ENCODE measurements at regions not wholly inside any gene's neighbourhood (a gene's known extent, or its start where the extent isn't known, plus 50 kb on each side); places are given as distances from the start of the nearest gene placed in this dataset.

DNA sequence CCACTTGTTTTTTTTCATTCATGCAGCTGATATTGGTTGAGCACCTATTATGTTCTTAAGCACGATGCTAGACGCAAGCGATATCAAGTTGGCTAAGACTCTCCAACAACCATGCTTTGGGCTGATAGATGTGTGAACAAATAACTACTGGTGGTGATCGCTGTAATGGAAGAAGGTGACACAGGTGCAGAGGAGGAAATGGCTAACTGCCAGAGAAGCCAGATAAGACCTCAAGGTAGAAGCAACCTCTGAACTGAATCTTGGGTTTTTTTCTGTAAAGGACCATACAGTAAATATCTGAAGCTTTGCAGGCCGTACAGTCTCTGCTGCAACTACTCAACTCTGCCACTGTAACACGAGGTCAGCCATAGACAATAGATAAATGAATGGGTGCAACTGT, 97.9 kb downstream of the C17orf67 start:
- no peak for DNase-seq (ENCODE audit: low read depth)
- TF ChIP-seq, protein P1, sequence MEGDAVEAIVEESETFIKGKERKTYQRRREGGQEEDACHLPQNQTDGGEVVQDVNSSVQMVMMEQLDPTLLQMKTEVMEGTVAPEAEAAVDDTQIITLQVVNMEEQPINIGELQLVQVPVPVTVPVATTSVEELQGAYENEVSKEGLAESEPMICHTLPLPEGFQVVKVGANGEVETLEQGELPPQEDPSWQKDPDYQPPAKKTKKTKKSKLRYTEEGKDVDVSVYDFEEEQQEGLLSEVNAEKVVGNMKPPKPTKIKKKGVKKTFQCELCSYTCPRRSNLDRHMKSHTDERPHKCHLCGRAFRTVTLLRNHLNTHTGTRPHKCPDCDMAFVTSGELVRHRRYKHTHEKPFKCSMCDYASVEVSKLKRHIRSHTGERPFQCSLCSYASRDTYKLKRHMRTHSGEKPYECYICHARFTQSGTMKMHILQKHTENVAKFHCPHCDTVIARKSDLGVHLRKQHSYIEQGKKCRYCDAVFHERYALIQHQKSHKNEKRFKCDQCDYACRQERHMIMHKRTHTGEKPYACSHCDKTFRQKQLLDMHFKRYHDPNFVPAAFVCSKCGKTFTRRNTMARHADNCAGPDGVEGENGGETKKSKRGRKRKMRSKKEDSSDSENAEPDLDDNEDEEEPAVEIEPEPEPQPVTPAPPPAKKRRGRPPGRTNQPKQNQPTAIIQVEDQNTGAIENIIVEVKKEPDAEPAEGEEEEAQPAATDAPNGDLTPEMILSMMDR (IDR thresholded peaks at IDR 0.05; ENCODE audit: insufficient read depth, low read depth, low read length, missing control alignments), result no peak
- H3K4me3 ChIP-seq (ENCODE audit: low read depth, low read length), result no peak overlapping the region

DNA sequence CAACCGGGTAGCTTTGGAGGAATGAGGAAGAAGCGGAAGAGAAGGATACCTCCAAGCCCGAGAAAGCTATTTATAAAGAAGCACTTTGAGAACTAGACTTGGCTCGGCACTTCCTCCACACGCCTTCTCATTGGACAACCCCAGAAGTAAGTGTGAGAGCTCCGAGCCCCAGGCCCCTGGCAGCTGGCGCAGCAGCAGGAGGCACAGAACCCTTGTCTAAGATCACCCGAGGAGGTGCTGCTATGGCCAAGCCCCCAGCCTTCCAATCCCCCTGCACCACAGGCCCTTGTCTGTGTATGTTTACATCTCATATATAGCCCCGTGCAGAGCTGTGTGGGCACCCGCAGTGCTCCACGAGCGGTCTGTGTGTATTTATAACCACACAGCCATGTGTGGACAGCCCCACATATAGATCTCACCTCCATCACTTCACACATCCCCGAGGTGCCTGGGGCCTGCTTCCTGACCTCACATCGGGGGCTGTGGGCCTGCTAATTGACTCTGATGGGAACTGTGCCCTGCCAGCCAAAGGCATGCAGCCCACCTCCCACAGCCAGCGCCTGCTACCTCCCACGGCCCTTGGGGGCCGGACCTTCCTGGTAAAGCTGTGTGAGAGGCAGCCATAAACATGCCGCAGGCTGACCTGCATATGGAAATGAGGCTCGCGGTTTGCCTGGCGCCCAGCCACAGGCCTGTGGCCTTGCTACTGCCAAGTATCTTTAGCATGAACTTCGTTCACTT, 96.1 kb downstream of the C17orf67 start:
- no peak for DNase-seq (ENCODE audit: low read depth)
- no peak overlapping the region for H3K4me3 ChIP-seq (ENCODE audit: low read depth, low read length)
- TF ChIP-seq, protein P1 (IDR thresholded peaks at IDR 0.05; ENCODE audit: insufficient read depth, low read depth, low read length, missing control alignments), result no peak

DNA sequence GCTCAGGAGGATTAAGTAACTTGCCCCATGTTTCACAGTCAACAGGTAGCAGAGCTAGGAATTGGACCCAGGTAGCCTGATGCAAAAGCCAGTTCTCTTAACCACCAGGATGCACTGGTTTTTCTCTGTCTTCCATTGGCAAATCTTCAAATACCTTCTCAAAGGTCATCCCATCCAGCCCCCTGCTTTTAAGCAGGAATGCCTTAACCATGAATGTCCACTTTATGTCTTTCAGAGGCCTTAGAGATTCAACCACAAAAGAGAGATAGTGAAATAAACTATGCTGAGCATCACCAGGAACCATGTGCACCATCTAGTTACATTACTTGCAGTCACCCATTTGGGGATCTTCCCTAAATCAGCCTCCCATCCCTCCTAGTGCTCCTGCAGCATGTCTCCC, 94.3 kb downstream of the C17orf67 start:
- DNase-seq (ENCODE audit: low read depth), result no peak
- TF ChIP-seq, protein P1 (IDR thresholded peaks at IDR 0.05; ENCODE audit: insufficient read depth, low read depth, low read length, missing control alignments), result no peak
- no peak overlapping the region for H3K4me3 ChIP-seq (ENCODE audit: low read depth, low read length)

DNA sequence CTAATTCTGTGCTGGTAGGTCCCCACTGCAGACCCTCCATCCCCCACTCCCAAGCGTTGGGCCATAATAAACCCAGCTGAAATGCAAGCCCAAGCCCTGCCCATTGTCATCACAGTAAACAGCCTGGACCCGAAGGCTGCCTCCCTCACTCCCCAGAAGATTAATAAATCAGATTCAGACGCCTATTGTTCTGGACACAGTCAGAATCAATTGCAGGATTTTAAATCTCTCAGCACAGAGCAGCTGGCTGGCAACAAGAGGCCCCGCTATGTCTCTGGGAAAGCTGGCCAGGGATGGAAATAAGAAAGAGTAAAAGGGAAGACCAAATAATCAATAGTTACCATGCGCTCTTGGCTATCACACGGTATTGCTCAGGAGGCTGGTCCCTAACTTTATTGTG, 93.9 kb downstream of the C17orf67 start:
- no peak for DNase-seq (ENCODE audit: low read depth)
- no peak overlapping the region for H3K4me3 ChIP-seq (ENCODE audit: low read depth, low read length)
- TF ChIP-seq, protein P1 (IDR thresholded peaks at IDR 0.05; ENCODE audit: insufficient read depth, low read depth, low read length, missing control alignments), result no peak

DNA sequence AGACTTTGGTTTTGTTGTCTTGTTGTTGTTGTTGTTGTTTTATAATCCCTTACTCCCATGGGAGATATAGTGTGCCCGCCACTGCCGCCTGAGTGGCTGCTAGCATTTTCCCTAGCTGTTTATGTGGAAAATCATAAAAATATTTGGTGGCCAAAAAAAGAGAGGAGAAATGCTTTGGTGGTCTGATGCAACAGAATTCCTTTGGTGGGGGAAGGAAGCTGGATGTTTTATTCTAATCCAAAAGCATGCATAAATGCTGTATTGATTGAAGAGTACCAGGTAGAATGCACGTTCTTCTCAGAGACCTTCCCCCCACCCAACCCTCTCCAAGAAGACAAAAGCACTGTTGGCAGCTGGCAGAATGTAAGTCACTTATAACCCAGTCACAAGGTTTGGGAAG, 93.2 kb downstream of the C17orf67 start:
- no peak for DNase-seq (ENCODE audit: low read depth)
- H3K4me3 ChIP-seq (ENCODE audit: low read depth, low read length), result no peak overlapping the region
- TF ChIP-seq, protein P1 (IDR thresholded peaks at IDR 0.05; ENCODE audit: insufficient read depth, low read depth, low read length, missing control alignments), result no peak
